ENCODE measurements at regions not wholly inside any gene's neighbourhood (a gene's known extent, or its start where the extent isn't known, plus 50 kb on each side); places are given as distances from the start of the nearest gene placed in this dataset.

DNA sequence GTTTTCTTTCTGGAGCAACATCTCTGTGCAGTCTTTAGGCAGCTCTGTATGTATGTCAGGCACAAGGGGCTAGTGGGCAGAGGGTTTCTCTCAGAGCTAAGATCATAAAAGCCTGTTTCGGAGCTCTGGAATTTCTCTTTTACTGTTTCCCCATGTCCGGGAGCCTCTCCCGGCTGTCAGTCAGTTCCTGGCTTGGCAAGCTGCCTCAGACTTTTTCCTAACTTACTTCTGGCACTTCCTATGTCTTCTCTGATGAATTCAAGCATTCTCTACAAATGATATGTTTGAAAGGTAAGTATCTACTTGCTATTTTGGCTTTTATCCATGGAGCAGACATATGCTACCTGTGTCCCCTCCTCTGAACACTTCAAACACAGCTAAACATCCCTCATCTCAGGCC lies 129.3 kb upstream of the PGRMC2 start (continued):
- TF ChIP-seq ZFP36L1 (CRISPR knock-in tag; IDR thresholded peaks at IDR 0.05): no peak

DNA sequence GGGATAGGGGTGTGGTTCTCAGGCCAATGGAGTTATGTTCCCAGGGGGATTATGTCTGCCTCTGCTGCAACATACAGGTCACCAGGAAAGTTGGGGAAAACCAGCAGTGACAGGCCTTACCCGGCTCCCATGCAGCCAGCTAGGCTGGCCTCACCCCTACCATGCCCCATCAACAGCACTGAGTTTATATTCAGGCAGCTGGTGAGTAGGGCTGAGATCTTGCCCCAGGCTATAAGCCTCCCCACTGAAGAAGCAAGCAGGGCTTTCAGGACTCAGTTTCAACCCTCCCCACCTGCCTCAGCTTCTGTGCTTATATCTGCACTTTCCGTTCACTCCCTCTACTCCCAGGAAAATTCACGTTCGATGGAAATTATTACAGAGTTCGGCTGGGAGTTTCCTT lies 122.4 kb upstream of the PGRMC2 start:
- Histone ChIP-seq H3K9ac (ENCODE audit: insufficient read depth, low read depth, low read length) (no peak overlapping the region), H3K9me3 (ENCODE audit: low read length) (no peaks in the 10 kb centered on the region), H3K4me3 (replicated peaks in 1 of 3; ENCODE audit: insufficient read depth in 1 of 3, low read depth in 2 of 3, low read length in 3 of 3) (no peak overlapping the region), H4K20me1 (ENCODE audit: insufficient read depth, low read length) (no peaks in the 10 kb centered on the region), H3K79me2 (ENCODE audit: insufficient read depth, low read length) (no peaks in the 10 kb centered on the region), H2AFZ (ENCODE audit: low read length) (no peak overlapping the region), H3K4me1 (ENCODE audit: insufficient read depth, low read length) (no peaks in the 10 kb centered on the region), H3K36me3 (replicated peaks in 1 of 2; ENCODE audit: control insufficient read depth in 1 of 2, insufficient read depth in 2 of 2, low read length in 2 of 2) (no peaks in the 10 kb centered on the region), H3K27me3 (ENCODE audit: control insufficient read depth in 1 of 2, insufficient read depth in 2 of 2, low read length in 2 of 2) (no peaks in the 10 kb centered on the region; a peak in 1 of 5 replicates), H3K27ac (ENCODE audit: extremely low read length, insufficient read depth, low read length) (no peak overlapping the region), H3K4me2 (ENCODE audit: low read depth, low read length) (no peak overlapping the region)
- 34% methylated on average over 4 of the region's 5 CpGs for WGBS (ENCODE audit: low lambda C conversion rate)
- ChIA-PET CTCF (ENCODE audit: low intra/inter-chr PET ratio, low total read pairs) (no interaction called here), POLR2A (no interaction called here)
- in situ Hi-C loops (cut with HindIII; ENCODE audit: extremely low pct_ligation_motif_present, low pct_unique_long_range_greater_than_20kb): no loop called here
- no TSS peak for BruUV-seq (replicated peaks)
- ATAC-seq (no peak), DNase-seq (ENCODE audit: low spot score) (no peak), FAIRE-seq (no peak)
- intact Hi-C loops (cut with micrococcal nuclease; ENCODE audit: unreplicated experiment): no loop called here
- TF ChIP-seq GATA4 (IDR thresholded peaks at IDR 0.05; ENCODE audit: borderline replicate concordance, low read depth) (no peak), ZSCAN12 (CRISPR knock-in tag; IDR thresholded peaks at IDR 0.05) (no peak), PHF21A (CRISPR knock-in tag; IDR thresholded peaks at IDR 0.05) (no peak), ZNF549 (CRISPR knock-in tag; IDR thresholded peaks at IDR 0.05) (no peak), ZNF30 (CRISPR knock-in tag; IDR thresholded peaks at IDR 0.05) (no peak)
- TF ChIP-seq, protein P1, sequence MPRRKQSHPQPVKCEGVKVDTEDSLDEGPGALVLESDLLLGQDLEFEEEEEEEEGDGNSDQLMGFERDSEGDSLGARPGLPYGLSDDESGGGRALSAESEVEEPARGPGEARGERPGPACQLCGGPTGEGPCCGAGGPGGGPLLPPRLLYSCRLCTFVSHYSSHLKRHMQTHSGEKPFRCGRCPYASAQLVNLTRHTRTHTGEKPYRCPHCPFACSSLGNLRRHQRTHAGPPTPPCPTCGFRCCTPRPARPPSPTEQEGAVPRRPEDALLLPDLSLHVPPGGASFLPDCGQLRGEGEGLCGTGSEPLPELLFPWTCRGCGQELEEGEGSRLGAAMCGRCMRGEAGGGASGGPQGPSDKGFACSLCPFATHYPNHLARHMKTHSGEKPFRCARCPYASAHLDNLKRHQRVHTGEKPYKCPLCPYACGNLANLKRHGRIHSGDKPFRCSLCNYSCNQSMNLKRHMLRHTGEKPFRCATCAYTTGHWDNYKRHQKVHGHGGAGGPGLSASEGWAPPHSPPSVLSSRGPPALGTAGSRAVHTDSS (CRISPR knock-in tag; conservative IDR thresholded peaks at IDR 0.05): no peak

DNA sequence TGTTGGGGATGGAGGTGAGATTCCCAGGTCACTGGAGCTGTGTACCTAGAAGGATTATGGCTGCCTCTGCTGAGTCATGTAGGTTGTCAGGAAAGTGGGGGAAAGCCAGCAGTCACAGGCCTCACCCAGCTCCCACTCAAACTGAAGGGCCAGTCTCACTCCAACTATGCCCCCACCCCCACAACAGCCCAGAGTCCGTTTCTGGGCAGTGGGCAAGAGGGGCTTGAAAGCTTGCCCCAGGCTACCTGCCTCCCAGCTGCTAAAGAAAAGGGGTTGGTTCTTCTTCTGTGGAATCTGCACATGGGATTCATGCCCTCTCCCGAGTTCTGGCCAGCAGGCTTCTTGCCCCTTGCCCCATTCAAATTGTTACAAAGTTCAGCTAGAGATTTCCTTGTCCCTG lies 116.0 kb upstream of the PGRMC2 start:
- no peak for DNase-seq (ENCODE audit: low spot score)
- no peaks in the 10 kb centered on the region for H3K36me3 ChIP-seq (replicated peaks in 1 of 2; ENCODE audit: control insufficient read depth in 1 of 2, insufficient read depth in 2 of 2, low read length in 2 of 2)
- 5% methylated on average over 2 of the region's 2 CpGs for WGBS (ENCODE audit: low lambda C conversion rate)
- H3K4me2 ChIP-seq (ENCODE audit: low read depth, low read length): no peak overlapping the region
- in situ Hi-C loops (cut with HindIII; ENCODE audit: extremely low pct_ligation_motif_present, low pct_unique_long_range_greater_than_20kb): no loop called here
- H3K27me3 ChIP-seq (ENCODE audit: control insufficient read depth in 1 of 2, insufficient read depth in 2 of 2, low read length in 2 of 2): no peaks in the 10 kb centered on the region; a peak in 1 of 5 replicates
- H3K27ac ChIP-seq (ENCODE audit: extremely low read length, insufficient read depth, low read length): no peak overlapping the region
- no peak overlapping the region for H2AFZ ChIP-seq (ENCODE audit: low read length)
- ChIA-PET CTCF (ENCODE audit: low intra/inter-chr PET ratio, low total read pairs) (no interaction called here), POLR2A (no interaction called here)
- intact Hi-C loops (cut with micrococcal nuclease; ENCODE audit: unreplicated experiment): no loop called here
- ATAC-seq: no peak
- no peak overlapping the region for H3K4me3 ChIP-seq (replicated peaks in 1 of 3; ENCODE audit: insufficient read depth in 1 of 3, low read depth in 2 of 3, low read length in 3 of 3)
- no peaks in the 10 kb centered on the region for H3K4me1 ChIP-seq (ENCODE audit: insufficient read depth, low read length)
- no TSS peak for BruUV-seq (replicated peaks)
- FAIRE-seq: no peak
- H4K20me1 ChIP-seq (ENCODE audit: insufficient read depth, low read length): no peaks in the 10 kb centered on the region
- no peaks in the 10 kb centered on the region for H3K79me2 ChIP-seq (ENCODE audit: insufficient read depth, low read length)
- H3K9me3 ChIP-seq (ENCODE audit: low read length): no peaks in the 10 kb centered on the region
- no peak overlapping the region for H3K9ac ChIP-seq (ENCODE audit: insufficient read depth, low read depth, low read length)
- TF ChIP-seq, protein P2, sequence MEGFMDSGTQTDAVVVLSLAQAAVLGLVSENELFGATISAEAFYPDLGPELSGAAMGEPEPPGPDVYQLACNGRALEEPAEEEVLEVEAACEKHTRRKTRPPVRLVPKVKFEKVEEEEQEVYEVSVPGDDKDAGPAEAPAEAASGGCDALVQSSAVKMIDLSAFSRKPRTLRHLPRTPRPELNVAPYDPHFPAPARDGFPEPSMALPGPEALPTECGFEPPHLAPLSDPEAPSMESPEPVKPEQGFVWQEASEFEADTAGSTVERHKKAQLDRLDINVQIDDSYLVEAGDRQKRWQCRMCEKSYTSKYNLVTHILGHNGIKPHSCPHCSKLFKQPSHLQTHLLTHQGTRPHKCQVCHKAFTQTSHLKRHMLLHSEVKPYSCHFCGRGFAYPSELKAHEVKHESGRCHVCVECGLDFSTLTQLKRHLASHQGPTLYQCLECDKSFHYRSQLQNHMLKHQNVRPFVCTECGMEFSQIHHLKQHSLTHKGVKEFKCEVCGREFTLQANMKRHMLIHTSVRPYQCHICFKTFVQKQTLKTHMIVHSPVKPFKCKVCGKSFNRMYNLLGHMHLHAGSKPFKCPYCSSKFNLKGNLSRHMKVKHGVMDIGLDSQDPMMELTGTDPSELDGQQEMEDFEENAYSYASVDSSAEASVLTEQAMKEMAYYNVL (CRISPR knock-in tag; IDR thresholded peaks at IDR 0.05; ENCODE audit: borderline replicate concordance): no peak
- TF ChIP-seq, protein P3, sequence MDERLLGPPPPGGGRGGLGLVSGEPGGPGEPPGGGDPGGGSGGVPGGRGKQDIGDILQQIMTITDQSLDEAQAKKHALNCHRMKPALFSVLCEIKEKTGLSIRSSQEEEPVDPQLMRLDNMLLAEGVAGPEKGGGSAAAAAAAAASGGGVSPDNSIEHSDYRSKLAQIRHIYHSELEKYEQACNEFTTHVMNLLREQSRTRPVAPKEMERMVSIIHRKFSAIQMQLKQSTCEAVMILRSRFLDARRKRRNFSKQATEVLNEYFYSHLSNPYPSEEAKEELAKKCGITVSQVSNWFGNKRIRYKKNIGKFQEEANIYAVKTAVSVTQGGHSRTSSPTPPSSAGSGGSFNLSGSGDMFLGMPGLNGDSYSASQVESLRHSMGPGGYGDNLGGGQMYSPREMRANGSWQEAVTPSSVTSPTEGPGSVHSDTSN (CRISPR knock-in tag; IDR thresholded peaks at IDR 0.05): no peak

All from HepG2 (cell line).